Effector memory CD4-positive, alpha-beta T cell (primary cell): ENCODE measurements at regions not wholly inside any gene's neighbourhood (a gene's known extent, or its start where the extent isn't known, plus 50 kb on each side); places are given as distances from the start of the nearest gene placed in this dataset.

ENCODE experiments used
- DNase-seq, 3 donors: peaks; one replicate each; pipeline ENCODE4 v3.0.0-alpha.2; 2020
- H3K27ac ChIP-seq: 2 replicates; pipeline ENCODE4 v1.7.0; 2013; ENCODE audit warnings: mild to moderate bottlenecking, low read length, moderate library complexity; ENCODE audit not compliant: insufficient read depth, poor library complexity, severe bottlenecking
- H3K27me3 ChIP-seq: replicated peaks from 2 replicates; pipeline ENCODE4 v1.7.0; 2013; ENCODE audit warnings: mild to moderate bottlenecking, low read length; ENCODE audit not compliant: insufficient read depth, control insufficient read depth, poor library complexity, severe bottlenecking
- H3K36me3 ChIP-seq: 2 replicates; pipeline ENCODE4 v1.7.0; 2013; ENCODE audit warnings: mild to moderate bottlenecking, low read length, moderate library complexity; ENCODE audit not compliant: control insufficient read depth, insufficient read depth
- H3K4me1 ChIP-seq: 2 replicates; pipeline ENCODE4 v1.7.0; 2013; ENCODE audit warnings: low read length, mild to moderate bottlenecking; ENCODE audit not compliant: control insufficient read depth, insufficient read depth, poor library complexity, severe bottlenecking
- H3K4me3 ChIP-seq: 2 replicates; pipeline ENCODE4 v1.7.0; 2013; ENCODE audit warnings: low read length, low read depth, mild to moderate bottlenecking; ENCODE audit not compliant: insufficient read depth, poor library complexity, severe bottlenecking
- H3K9me3 ChIP-seq: 2 replicates; pipeline ENCODE4 v1.7.0; 2013; ENCODE audit warnings: mild to moderate bottlenecking, low read length, moderate library complexity; ENCODE audit not compliant: control insufficient read depth

GRCh38 chr5:155929112-155929511 is 397.9 kb upstream of the SGCD start:
- Histone ChIP-seq H3K27me3 (no peaks in the 10 kb centered on the region), H3K36me3 (no peaks in the 10 kb centered on the region), H3K9me3 (no peaks in the 10 kb centered on the region), H3K27ac (no peak overlapping the region), H3K4me3 (no peak overlapping the region), H3K4me1 (no peaks in the 10 kb centered on the region)
- no peak for DNase-seq

GRCh38 chr5:155934964-155935363 is 392.0 kb upstream of the SGCD start:
- no peaks in the 10 kb centered on the region for H3K9me3 ChIP-seq
- H3K27ac ChIP-seq, result no peak overlapping the region
- no peaks in the 10 kb centered on the region for H3K27me3 ChIP-seq
- no peak overlapping the region for H3K4me3 ChIP-seq
- DNase-seq, result no peak
- H3K36me3 ChIP-seq, result no peaks in the 10 kb centered on the region
- H3K4me1 ChIP-seq, result no peaks in the 10 kb centered on the region

- no peak for DNase-seq
These were observed 391.2 kb upstream of the SGCD start for GRCh38 chr5:155935723-155936122.

GRCh38 chr5:155936520-155937406 is 390.2 kb upstream of the SGCD start:
- Histone ChIP-seq H3K27ac (no peak overlapping the region), H3K9me3 (no peaks in the 10 kb centered on the region), H3K4me1 (no peaks in the 10 kb centered on the region), H3K36me3 (no peaks in the 10 kb centered on the region), H3K27me3 (no peaks in the 10 kb centered on the region), H3K4me3 (no peak overlapping the region)
- DNase-seq, result no peak

More at GRCh38 chr5:155935723-155936122, 391.2 kb upstream of the SGCD start:
- Histone ChIP-seq H3K4me1 (no peaks in the 10 kb centered on the region), H3K9me3 (no peaks in the 10 kb centered on the region), H3K36me3 (no peaks in the 10 kb centered on the region), H3K27ac (no peak overlapping the region), H3K4me3 (no peak overlapping the region), H3K27me3 (no peaks in the 10 kb centered on the region)

- no peaks in the 10 kb centered on the region for H3K4me1 ChIP-seq
- no peaks in the 10 kb centered on the region for H3K36me3 ChIP-seq
- no peak for DNase-seq
- H3K27ac ChIP-seq, result no peak overlapping the region
- no peaks in the 10 kb centered on the region for H3K9me3 ChIP-seq
- no peaks in the 10 kb centered on the region for H3K27me3 ChIP-seq
- no peak overlapping the region for H3K4me3 ChIP-seq
These were observed 388.9 kb upstream of the SGCD start for GRCh38 chr5:155938051-155938450.

GRCh38 chr5:155941340-155941739 is 385.6 kb upstream of the SGCD start:
- Histone ChIP-seq H3K36me3 (no peaks in the 10 kb centered on the region), H3K4me1 (no peaks in the 10 kb centered on the region), H3K27me3 (no peaks in the 10 kb centered on the region), H3K4me3 (no peak overlapping the region), H3K27ac (no peak overlapping the region), H3K9me3 (no peaks in the 10 kb centered on the region)
- DNase-seq, result no peak

GRCh38 chr5:155943516-155944407 is 383.2 kb upstream of the SGCD start:
- no peaks in the 10 kb centered on the region for H3K27me3 ChIP-seq
- H3K9me3 ChIP-seq, result no peaks in the 10 kb centered on the region
- no peak for DNase-seq
- H3K4me3 ChIP-seq, result no peak overlapping the region
- H3K4me1 ChIP-seq, result no peaks in the 10 kb centered on the region
- H3K36me3 ChIP-seq, result no peaks in the 10 kb centered on the region
- no peak overlapping the region for H3K27ac ChIP-seq

- Histone ChIP-seq H3K4me1 (no peaks in the 10 kb centered on the region), H3K27ac (no peak overlapping the region), H3K36me3 (no peaks in the 10 kb centered on the region), H3K9me3 (no peaks in the 10 kb centered on the region), H3K4me3 (no peak overlapping the region), H3K27me3 (no peaks in the 10 kb centered on the region)
- DNase-seq, result no peak
These were observed 379.4 kb upstream of the SGCD start for GRCh38 chr5:155947394-155948062.

- Histone ChIP-seq H3K4me1 (no peaks in the 10 kb centered on the region), H3K27ac (no peak overlapping the region), H3K27me3 (no peaks in the 10 kb centered on the region), H3K4me3 (no peak overlapping the region), H3K9me3 (no peaks in the 10 kb centered on the region), H3K36me3 (no peaks in the 10 kb centered on the region)
- no peak for DNase-seq
These were observed 378.4 kb upstream of the SGCD start for GRCh38 chr5:155948576-155948975.
